HL-60/S4 treated with phorbol 12-myristate 13-acetate at 8.2 ng/mL for 4 days and 3 days (cell line): ENCODE measurements at regions not wholly inside any gene's neighbourhood (a gene's known extent, or its start where the extent isn't known, plus 50 kb on each side); places are given as distances from the start of the nearest gene placed in this dataset.

Experiments used
- in situ Hi-C: fragments of 300-500 bp; cut with MboI; formaldehyde crosslinking; loops from 2 replicates; pipeline ENCODE4 v1.15.0; 2022; ENCODE audit warnings: low sequenced_read_pairs

GRCh38 chr6:108751851-108752732 is 96.1 kb upstream of the ARMC2 start:
- in situ Hi-C loops, result no loop called here

DNA sequence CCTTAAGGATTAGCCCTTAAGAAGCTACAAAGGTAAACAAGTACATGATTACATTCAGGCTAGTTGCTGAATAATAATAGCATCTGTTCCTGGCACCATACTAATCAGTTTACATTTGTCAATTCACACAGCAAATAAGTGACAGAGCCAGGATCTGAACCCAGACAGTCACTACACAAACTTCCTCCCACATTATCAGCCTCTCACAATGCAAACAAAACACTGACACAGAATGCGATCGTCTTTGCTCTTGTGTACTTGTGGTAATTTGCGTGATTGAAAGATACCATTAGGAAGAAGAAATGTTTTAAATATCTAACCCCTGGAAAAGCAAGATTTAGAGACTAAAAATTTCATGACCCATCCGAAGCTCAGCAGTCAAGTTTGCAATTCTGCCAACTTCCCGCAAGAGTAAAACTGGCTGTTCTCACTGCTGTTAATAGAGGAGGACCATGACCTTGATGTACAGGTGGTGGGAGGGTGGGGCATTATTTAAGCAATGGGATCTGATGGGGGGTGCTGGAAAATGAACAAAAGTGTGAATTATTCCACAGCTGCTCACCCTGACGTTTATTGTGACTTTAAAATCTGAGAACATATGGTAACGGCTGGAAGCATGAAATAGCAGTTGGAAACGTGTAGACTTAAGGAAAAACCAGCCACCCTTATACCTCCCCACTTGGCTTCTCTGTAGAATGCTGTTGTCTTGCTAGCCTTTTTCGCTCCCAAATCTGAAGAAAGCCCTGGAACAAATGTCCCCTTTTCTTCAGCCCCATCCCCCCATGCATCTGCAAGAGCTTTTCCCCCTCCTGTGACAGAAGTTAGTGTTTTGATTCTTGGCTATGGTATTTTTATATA is 95.3 kb upstream of the ARMC2 start:
- in situ Hi-C loops, result no loop called here

GRCh38 chr6:108755257-108756240 is 92.7 kb upstream of the ARMC2 start:
- in situ Hi-C loops, result no loop called here

- in situ Hi-C loops, result no loop called here
Measured at GRCh38 chr6:108757357-108757756, 90.9 kb upstream of the ARMC2 start.

DNA sequence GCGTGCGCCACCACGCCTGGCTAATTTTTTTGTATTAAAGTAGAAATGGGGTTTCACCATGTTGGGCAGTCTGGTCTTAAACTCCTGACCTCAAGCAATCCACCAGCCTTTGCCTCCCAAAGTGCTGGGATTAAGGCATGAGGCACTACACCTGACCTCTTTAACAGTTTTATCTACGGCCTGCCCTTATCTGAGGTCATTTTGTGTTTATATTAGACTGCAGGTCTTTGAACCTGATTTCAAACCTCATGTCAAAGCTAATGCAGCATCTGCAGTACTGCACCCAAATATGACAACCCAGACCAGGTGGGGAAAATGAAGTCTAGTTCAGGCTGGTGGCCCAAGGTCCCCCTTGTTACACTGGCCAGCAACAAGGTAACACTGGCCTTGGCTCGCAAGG is 89.3 kb upstream of the ARMC2 start:
- in situ Hi-C loops, result no loop called here

- in situ Hi-C loops, result no loop called here
Measured at GRCh38 chr6:108760126-108761050, 87.8 kb upstream of the ARMC2 start.

- in situ Hi-C loops, result no loop called here
Measured at GRCh38 chr6:108762394-108762793, 85.8 kb upstream of the ARMC2 start.

DNA sequence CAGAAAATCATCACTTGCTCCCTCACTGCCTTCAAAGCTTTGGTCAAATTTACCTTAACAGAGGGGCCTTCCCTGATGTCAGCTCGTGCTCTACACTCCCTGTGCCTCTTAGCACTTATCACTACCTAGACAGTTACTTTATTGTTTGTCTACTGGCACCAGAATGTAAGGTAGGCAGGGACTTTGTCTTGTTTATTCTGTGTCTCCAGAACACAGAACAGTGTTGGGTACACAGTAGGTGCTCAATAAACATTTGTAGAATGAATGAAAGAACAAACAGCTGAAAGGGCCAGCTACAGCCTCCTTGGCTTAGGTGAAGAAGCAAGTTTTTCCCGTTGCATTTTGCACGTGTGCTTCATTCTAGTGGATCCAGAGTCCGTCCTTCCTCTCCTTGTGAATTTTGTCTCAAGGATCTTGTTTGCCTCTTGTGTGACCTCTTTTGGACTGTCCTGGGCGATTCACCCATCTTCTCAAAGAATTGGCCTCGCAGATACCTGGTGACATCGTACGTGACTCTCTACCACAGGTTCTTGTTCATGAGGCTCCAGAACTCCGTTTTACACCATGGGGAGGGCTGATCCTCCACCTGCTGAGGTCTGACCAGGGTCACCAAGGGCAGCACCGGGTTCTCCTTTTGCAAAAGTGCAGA is 84.2 kb upstream of the ARMC2 start:
- in situ Hi-C loops, result no loop called here

DNA sequence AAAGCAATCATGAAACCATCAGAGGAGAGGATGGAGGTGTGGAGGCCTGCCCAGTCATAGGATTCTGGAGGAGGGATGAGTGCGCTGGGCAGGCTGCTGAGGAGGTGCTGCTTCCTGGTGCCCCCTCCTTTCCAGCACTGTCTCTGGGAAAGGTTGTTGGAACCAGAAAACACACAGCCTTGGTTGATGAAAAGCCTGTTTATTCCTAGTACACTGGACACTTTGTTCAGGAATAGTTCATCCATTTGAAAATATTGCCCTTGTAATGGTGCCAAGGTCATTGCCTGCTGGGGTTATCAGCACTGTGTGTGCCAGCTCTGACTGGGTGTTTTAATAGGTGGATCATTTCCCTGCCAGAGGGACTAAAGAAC is 83.7 kb upstream of the ARMC2 start:
- in situ Hi-C loops, result no loop called here

GRCh38 chr6:108765495-108765894 is 82.7 kb upstream of the ARMC2 start:
- in situ Hi-C loops, result no loop called here

DNA sequence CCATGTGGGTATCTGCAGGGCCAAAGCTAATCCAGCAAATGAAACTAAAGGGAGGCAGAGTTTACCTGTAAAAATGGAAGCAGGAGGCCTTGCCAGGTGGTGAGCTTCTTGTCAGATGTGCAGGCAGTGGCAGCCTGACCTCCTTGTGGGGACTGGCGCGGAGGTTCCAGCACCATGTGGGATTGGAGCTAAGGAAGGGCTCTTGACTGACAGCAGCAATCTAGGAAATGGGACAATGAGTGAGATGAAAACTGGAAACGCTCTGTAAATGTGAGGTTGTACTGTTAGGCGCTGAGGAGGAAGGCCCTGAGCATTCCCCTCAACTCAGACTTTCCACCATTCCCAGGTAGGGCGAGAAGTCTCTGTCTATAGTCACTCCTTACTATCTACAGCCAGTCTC is 81.8 kb upstream of the ARMC2 start:
- in situ Hi-C loops, result no loop called here

- in situ Hi-C loops, result no loop called here
Measured at GRCh38 chr6:108766886-108767285, 81.3 kb upstream of the ARMC2 start.

DNA sequence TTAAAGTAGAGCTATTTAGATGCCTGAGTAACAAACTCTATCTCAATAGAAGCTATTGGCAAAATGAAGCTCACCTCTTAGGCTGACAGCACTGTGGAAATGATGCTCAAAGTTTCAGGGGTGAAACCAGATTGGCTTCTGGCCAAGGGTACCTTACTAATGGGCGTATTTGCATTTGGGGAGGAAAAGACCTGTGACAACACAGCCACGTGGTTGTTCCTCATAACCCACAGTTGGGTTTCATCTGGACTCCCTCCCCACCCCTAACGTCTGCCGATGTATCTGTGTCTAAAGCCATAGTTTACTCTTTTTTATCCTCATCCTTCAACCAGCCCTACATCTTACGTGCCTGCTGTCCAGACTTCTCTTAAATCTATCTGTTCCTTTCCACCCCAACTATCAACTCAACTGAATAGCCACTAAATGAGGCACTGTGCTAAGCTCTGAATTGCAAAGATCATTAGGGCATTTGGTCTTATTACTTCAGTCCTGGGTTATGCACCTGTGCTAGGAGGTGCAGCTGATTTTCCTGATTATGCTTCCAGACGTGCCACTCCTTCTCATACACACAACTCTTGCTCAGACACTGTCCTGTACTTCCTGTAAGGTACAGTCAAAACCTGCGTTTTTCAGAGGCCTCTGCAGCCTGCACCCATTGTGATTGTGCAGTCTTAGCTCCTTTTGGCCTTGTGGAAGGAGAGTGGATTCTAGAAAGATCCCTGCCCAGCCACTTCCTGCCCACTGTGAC is 80.6 kb upstream of the ARMC2 start:
- in situ Hi-C loops, result no loop called here

DNA sequence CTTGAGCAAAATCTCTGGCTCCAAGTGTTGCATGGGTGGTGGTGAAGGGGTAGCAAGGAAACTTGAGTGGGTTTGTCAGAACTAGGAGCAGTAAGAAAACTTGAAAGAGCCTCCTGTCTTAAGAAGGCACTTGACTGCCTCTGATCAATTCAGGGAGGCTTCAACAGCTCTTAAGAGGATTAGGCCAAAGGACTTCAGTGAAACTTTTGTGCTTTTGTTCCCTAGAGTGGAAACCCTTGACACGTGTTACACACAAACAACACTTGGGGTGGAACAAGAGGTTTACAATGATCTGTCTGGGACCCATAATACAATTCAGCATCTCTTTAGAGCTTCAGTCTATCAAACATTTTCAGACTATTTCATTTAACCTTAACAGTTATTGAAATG is 80.1 kb upstream of the ARMC2 start:
- in situ Hi-C loops, result no loop called here

GRCh38 chr6:108768792-108769524 is 79.3 kb upstream of the ARMC2 start:
- in situ Hi-C loops, result no loop called here

DNA sequence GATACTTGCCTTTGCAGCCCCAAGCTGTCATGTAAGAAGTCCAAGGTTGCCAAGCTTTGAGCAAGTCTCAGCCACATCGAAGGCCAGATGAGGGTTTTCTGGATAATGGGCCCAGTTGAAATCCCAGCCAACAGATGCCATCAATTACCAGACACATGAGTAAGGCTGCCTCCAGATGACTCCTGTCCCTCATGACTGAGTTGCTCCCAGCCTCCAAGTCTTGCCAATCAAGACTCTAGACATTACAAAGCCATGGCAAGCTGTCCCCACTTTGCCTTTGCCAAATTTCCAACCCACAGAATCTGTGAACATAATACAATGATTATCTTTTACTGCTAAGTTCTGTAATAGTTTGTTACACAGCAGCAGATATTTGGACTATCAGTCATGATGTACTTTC is 76.8 kb upstream of the ARMC2 start:
- in situ Hi-C loops, result no loop called here

- in situ Hi-C loops, result no loop called here
Measured at GRCh38 chr6:108774555-108774954, 73.7 kb upstream of the ARMC2 start.

DNA sequence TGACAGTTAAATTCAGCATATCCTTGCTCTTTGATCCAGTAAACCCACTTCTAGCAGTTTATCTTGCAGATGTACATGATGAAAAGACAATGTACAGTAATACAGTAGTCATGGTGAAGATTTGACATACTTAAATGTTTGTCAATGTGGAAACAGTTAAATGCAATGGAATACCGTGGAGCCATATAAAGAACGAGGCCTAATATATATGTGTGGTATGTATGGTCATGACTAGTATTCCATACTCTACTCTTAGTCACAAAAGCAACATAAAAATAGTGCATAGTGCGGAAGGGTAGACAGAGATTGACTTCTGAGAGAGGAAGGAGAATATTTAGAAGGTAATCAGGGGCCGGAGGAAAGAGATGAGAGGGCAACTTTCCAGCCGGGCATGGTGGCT is 70.7 kb upstream of the ARMC2 start:
- in situ Hi-C loops, result loop anchor here (25.0 kb wide), 1 partner anchor 215 kb away; the partner anchor contains the start of gene FOXO3
